H1 (cell line): ENCODE measurements at regions not wholly inside any gene's neighbourhood (a gene's known extent, or its start where the extent isn't known, plus 50 kb on each side); places are given as distances from the start of the nearest gene placed in this dataset.

Experiments used
- CTCF ChIA-PET: fragments of 300-600 bp; sonication (Branson Sonifier 250); formaldehyde crosslinking; loops from one replicate; lab custom pipeline; 2021; ENCODE audit not compliant: partially characterized antibody; lab: Charles Lee
- POLR2A ChIA-PET: fragments of 300-600 bp; sonication (Branson Sonifier 250); formaldehyde crosslinking; loops from one replicate; lab custom pipeline; 2021; ENCODE audit warnings: inconsistent platforms; ENCODE audit not compliant: partially characterized antibody; lab: Charles Lee
- DNase-seq, 2 experiments: peaks; one replicate each; pipeline versions ENCODE4 v3.0.0 to v3.0.0-alpha.2; 2010 to 2022; ENCODE audit warnings: low spot score in 2 of 2, low read depth in 1 of 2, mixed read lengths in 1 of 2
- FAIRE-seq: peaks from 2 replicates; lab custom pipeline; 2011; peaks lifted over from hg19 to GRCh38; lab: Jason Lieb, UNC
- H2AFZ ChIP-seq: 2 replicates; pipeline ENCODE4 v1.8.1; 2012; ENCODE audit warnings: low read length, inconsistent platforms
- H2AK5ac ChIP-seq: 2 replicates; pipeline ENCODE4 v1.6.1; 2013; ENCODE audit warnings: low read depth, low read length
- H2BK120ac ChIP-seq: replicated peaks from 2 replicates; pipeline ENCODE3; 2013; ENCODE audit warnings: low read depth, low read length, inconsistent platforms
- H2BK12ac ChIP-seq: 2 replicates; pipeline ENCODE4 v1.6.1; 2013; ENCODE audit warnings: low read depth, low read length
- H2BK15ac ChIP-seq: 2 replicates; pipeline ENCODE4 v1.6.1; 2013; ENCODE audit warnings: low read length
- H2BK20ac ChIP-seq: 2 replicates; pipeline ENCODE4 v1.6.1; 2013; ENCODE audit warnings: low read length
- H2BK5ac ChIP-seq: 2 replicates; pipeline ENCODE4 v1.6.1; 2013; ENCODE audit warnings: low read depth, low read length
- H3K14ac ChIP-seq: 2 replicates; pipeline ENCODE4 v1.6.1; 2013; ENCODE audit warnings: inconsistent platforms; ENCODE audit not compliant: insufficient read length
- H3K18ac ChIP-seq: 2 replicates; pipeline ENCODE4 v1.6.1; 2013; ENCODE audit warnings: low read length; ENCODE audit errors: extremely low read depth
- H3K23ac ChIP-seq: 2 replicates; pipeline ENCODE4 v1.6.1; 2013; ENCODE audit warnings: inconsistent platforms; ENCODE audit not compliant: insufficient read length
- H3K23me2 ChIP-seq: 2 replicates; pipeline ENCODE4 v1.6.1; 2013; ENCODE audit warnings: low read depth, low read length
- H3K27ac ChIP-seq: 2 replicates; pipeline ENCODE4 v1.6.1; 2011; ENCODE audit warnings: low read depth, low read length, inconsistent platforms
- H3K27me3 ChIP-seq, 4 experiments: replicated peaks in 1 of 4; 1 replicate in 1 of 4; 2 replicates in 3 of 4; pipeline versions ENCODE4 v1.6.1 to v1.8.1; 2011 to 2013; ENCODE audit warnings: low read length in 3 of 4, mild to moderate bottlenecking in 3 of 4, inconsistent platforms in 2 of 4, mixed read lengths in 2 of 4, moderate library complexity in 1 of 4; ENCODE audit not compliant: control insufficient read depth in 3 of 4, insufficient read depth in 3 of 4; ENCODE audit errors: extremely low read depth in 1 of 4
- H3K36me3 ChIP-seq, 4 experiments: 2 replicates each; pipeline versions ENCODE4 v1.6.1 to v1.8.1; 2011 to 2013; ENCODE audit warnings: mild to moderate bottlenecking in 4 of 4, low read length in 3 of 4, moderate library complexity in 2 of 4, control low read depth in 1 of 4, inconsistent platforms in 1 of 4; ENCODE audit not compliant: insufficient read depth in 4 of 4, control insufficient read depth in 2 of 4
- H3K4ac ChIP-seq: replicated peaks from 2 replicates; pipeline ENCODE3; 2013; ENCODE audit warnings: low read length, low read depth, mixed read lengths, inconsistent platforms; ENCODE audit not compliant: insufficient read length
- H3K4me1 ChIP-seq, 4 experiments: replicated peaks in 1 of 4; 1 replicate in 1 of 4; 2 replicates in 3 of 4; pipeline versions ENCODE4 v1.6.1 to v1.8.1; 2011 to 2013; ENCODE audit warnings: low read length in 3 of 4, inconsistent platforms in 2 of 4, mixed read lengths in 1 of 4; ENCODE audit not compliant: insufficient read depth in 4 of 4, control insufficient read depth in 3 of 4
- H3K4me2 ChIP-seq, 2 experiments: 2 replicates each; pipeline versions ENCODE4 v1.6.1 to v1.8.1; 2011 to 2013; ENCODE audit warnings: low read depth in 2 of 2, low read length in 2 of 2, control low read depth in 1 of 2, inconsistent platforms in 1 of 2, mild to moderate bottlenecking in 1 of 2; ENCODE audit not compliant: insufficient read depth in 1 of 2
- H3K4me3 ChIP-seq, 4 experiments: fragments of 200-600, 300-600 bp in 1 of 4; sonication (generic), shearing (Covaris generic), sonication (Bioruptor Twin) in 1 of 4; 2 replicates each; pipeline versions ENCODE4 v1.5.1 to v1.8.1; 2011 to 2016; ENCODE audit warnings: low read length in 4 of 4, low read depth in 3 of 4, control low read depth in 2 of 4, inconsistent platforms in 2 of 4, mild to moderate bottlenecking in 2 of 4, mixed read lengths in 1 of 4, moderate library complexity in 1 of 4; ENCODE audit not compliant: insufficient read depth in 2 of 4; ENCODE audit errors: extremely low read depth in 1 of 4
- H3K56ac ChIP-seq: replicated peaks from 2 replicates; pipeline ENCODE3; 2013; ENCODE audit warnings: low read depth, mild to moderate bottlenecking, mixed read lengths, low read length, inconsistent platforms; ENCODE audit not compliant: insufficient read length
- H3K79me1 ChIP-seq: 2 replicates; pipeline ENCODE4 v1.6.1; 2013; ENCODE audit warnings: low read depth, low read length, control low read depth
- H3K79me2 ChIP-seq, 2 experiments: 2 replicates each; pipeline versions ENCODE4 v1.6.1 to v1.8.1; 2012 to 2013; ENCODE audit warnings: low read length in 2 of 2, mild to moderate bottlenecking in 2 of 2, inconsistent platforms in 1 of 2; ENCODE audit not compliant: insufficient read depth in 2 of 2, control insufficient read depth in 1 of 2
- H3K9ac ChIP-seq, 4 experiments: replicated peaks in 1 of 4; 1 replicate in 1 of 4; 2 replicates in 3 of 4; pipeline versions ENCODE4 v1.6.1 to v1.8.1; 2011 to 2013; ENCODE audit warnings: low read depth in 3 of 4, low read length in 3 of 4, control low read depth in 2 of 4, mild to moderate bottlenecking in 2 of 4, moderate library complexity in 2 of 4, inconsistent platforms in 1 of 4; ENCODE audit errors: extremely low read depth in 1 of 4
- H3K9me3 ChIP-seq, 2 experiments: 2 replicates each; pipeline versions ENCODE4 v1.6.1 to v1.8.1; 2012 to 2013; ENCODE audit warnings: mild to moderate bottlenecking in 2 of 2, moderate library complexity in 2 of 2, control low read depth in 1 of 2, inconsistent platforms in 1 of 2, low read depth in 1 of 2, low read length in 1 of 2, mixed read lengths in 1 of 2; ENCODE audit not compliant: insufficient read depth in 2 of 2
- H4K20me1 ChIP-seq, 2 experiments: replicated peaks in 1 of 2; 2 replicates each; pipeline versions ENCODE3 to v1.8.1; 2011 to 2013; ENCODE audit warnings: inconsistent platforms in 2 of 2, low read length in 2 of 2, mild to moderate bottlenecking in 1 of 2; ENCODE audit not compliant: insufficient read depth in 2 of 2, control insufficient read depth in 1 of 2
- H4K5ac ChIP-seq: 2 replicates; pipeline ENCODE4 v1.6.1; 2013; ENCODE audit warnings: low read length, low read depth, mixed read lengths, inconsistent platforms; ENCODE audit not compliant: insufficient read length
- H4K8ac ChIP-seq: 2 replicates; pipeline ENCODE4 v1.8.0; 2013; ENCODE audit warnings: mild to moderate bottlenecking, moderate library complexity, low read length, inconsistent platforms; ENCODE audit not compliant: insufficient read depth; ENCODE audit errors: extremely low read depth
- H4K91ac ChIP-seq: replicated peaks from 2 replicates; pipeline ENCODE3; 2013; ENCODE audit warnings: low read length, mixed read lengths, inconsistent platforms; ENCODE audit not compliant: insufficient read length
- BCL11A ChIP-seq, 2 experiments: IDR thresholded peaks; one replicate each; pipeline ENCODE4 v1.6.1; 2011; ENCODE audit warnings: low read depth in 2 of 2, low read length in 2 of 2, mild to moderate bottlenecking in 2 of 2
- CREB1 ChIP-seq: IDR thresholded peaks from 2 replicates; pipeline ENCODE4 v1.6.1; 2012; ENCODE audit warnings: inconsistent platforms
- CTBP2 ChIP-seq: IDR thresholded peaks from 2 replicates; pipeline ENCODE4 v1.7.0; 2011; ENCODE audit warnings: borderline replicate concordance, mild to moderate bottlenecking, moderate library complexity, mixed read lengths, low read length; ENCODE audit not compliant: insufficient read depth, insufficient read length
- EGR1 ChIP-seq: IDR thresholded peaks from 2 replicates; pipeline ENCODE4 v1.6.1; 2011; ENCODE audit warnings: low read depth, low read length, borderline replicate concordance
- EZH2 ChIP-seq: fragments of 200-600 bp; sonication (generic); IDR thresholded peaks from 2 replicates; pipeline ENCODE4 v1.7.1; 2012; ENCODE audit warnings: low read depth, mild to moderate bottlenecking, moderate library complexity, low read length, inconsistent platforms; ENCODE audit not compliant: severe bottlenecking
- HDAC6 ChIP-seq: IDR thresholded peaks from one replicate; pipeline ENCODE4 v1.7.1; 2012; ENCODE audit warnings: low read depth, mild to moderate bottlenecking, inconsistent platforms, low read length, moderate library complexity
- POLR2A ChIP-seq, 2 experiments: IDR thresholded peaks; 1 replicate in 1 of 2; 2 replicates in 1 of 2; pipeline ENCODE4 v1.6.1; 2011; ENCODE audit warnings: low read depth in 2 of 2, low read length in 2 of 2, mild to moderate bottlenecking in 2 of 2; ENCODE audit errors: control extremely low read depth in 1 of 2
- SIRT6 ChIP-seq: IDR thresholded peaks from one replicate; pipeline ENCODE4 v1.7.1; 2012; ENCODE audit warnings: low read length, inconsistent platforms
- SP2 ChIP-seq: IDR thresholded peaks from 2 replicates; pipeline ENCODE4 v1.6.1; 2012; ENCODE audit warnings: mild to moderate bottlenecking, low read length, inconsistent platforms
- SP4 ChIP-seq: IDR thresholded peaks from 2 replicates; pipeline ENCODE4 v1.6.1; 2012; ENCODE audit warnings: low read length, inconsistent platforms
- SRF ChIP-seq: IDR thresholded peaks from 2 replicates; pipeline ENCODE4 v1.6.1; 2011; ENCODE audit warnings: mild to moderate bottlenecking, low read depth, low read length, moderate library complexity
- TBP ChIP-seq: IDR thresholded peaks from 2 replicates; pipeline ENCODE4 v1.6.1; 2011; ENCODE audit warnings: low read depth, low read length, improper control_type of control experiment
- TCF12 ChIP-seq: IDR thresholded peaks from 2 replicates; pipeline ENCODE4 v1.6.1; 2011; ENCODE audit warnings: low read depth, mild to moderate bottlenecking, low read length
- YY1 ChIP-seq: IDR thresholded peaks from 2 replicates; pipeline ENCODE4 v1.6.1; 2011; ENCODE audit warnings: low read depth, mild to moderate bottlenecking, low read length
- WGBS, 2 experiments: shearing (Covaris generic) in 1 of 2; methylation state at CpG; one replicate each; pipeline versions ENCODE4 v1.1.6 to v1.1.7; 2013 to 2015; ENCODE audit warnings: low lambda C conversion rate in 2 of 2, mixed read lengths in 2 of 2, inconsistent platforms in 1 of 2, low coverage in 1 of 2, missing lambda C conversion rate in 1 of 2; ENCODE audit not compliant: insufficient replicate concordance in 2 of 2, insufficient coverage in 1 of 2, insufficient read length in 1 of 2; ENCODE audit errors: extremely low coverage in 1 of 2, missing lambda C conversion rate in 1 of 2; 5-methylcytosine and 5-hydroxymethylcytosine counted together
- TF ChIP-seq, protein P1 (sequence below): IDR thresholded peaks from 2 replicates; pipeline ENCODE4 v1.6.1; 2011; ENCODE audit warnings: low read depth, mild to moderate bottlenecking, low read length; ENCODE audit not compliant: insufficient read depth

- H3K9me3 ChIP-seq: no peaks in the 10 kb centered on the region
- no peaks in the 10 kb centered on the region for H3K23me2 ChIP-seq
- H2BK20ac ChIP-seq: no peak overlapping the region
- no peak overlapping the region for H3K23ac ChIP-seq
- H3K4me1 ChIP-seq: peaks cover 0 to 3% (median 1%) of the 10 kb centered on the region in 4 experiments; a peak in 2 of 7 replicates
- no peak overlapping the region for H3K4me2 ChIP-seq
- no peak overlapping the region for H2BK5ac ChIP-seq
- no peak overlapping the region for H2BK15ac ChIP-seq
- H2AK5ac ChIP-seq: no peak overlapping the region
- H3K9ac ChIP-seq: no peak overlapping the region
- WGBS, 2 experiments: 90% methylated on average over 17 of the region's 19 CpGs; no CpG with 5 or more reads in 1 of the 2 experiments
- H3K18ac ChIP-seq: no peak overlapping the region
- no peak overlapping the region for H3K27ac ChIP-seq
- H4K91ac ChIP-seq: no peak overlapping the region
- DNase-seq: no peak
- H3K79me2 ChIP-seq: no peaks in the 10 kb centered on the region
- H2BK120ac ChIP-seq: no peak overlapping the region
- H3K27me3 ChIP-seq: no peaks in the 10 kb centered on the region
- no peak overlapping the region for H3K56ac ChIP-seq
- POLR2A ChIA-PET: no interaction called here
- no peaks in the 10 kb centered on the region for H4K20me1 ChIP-seq
- H3K4ac ChIP-seq: no peak overlapping the region
- no peak overlapping the region for H3K4me3 ChIP-seq
- CTCF ChIA-PET: no interaction called here
- H4K5ac ChIP-seq: no peak overlapping the region
- H2BK12ac ChIP-seq: no peak overlapping the region
- no peak overlapping the region for H2AFZ ChIP-seq
- H3K14ac ChIP-seq: no peak overlapping the region
- no peaks in the 10 kb centered on the region for H3K79me1 ChIP-seq
- FAIRE-seq: no peak
- no peak overlapping the region for H4K8ac ChIP-seq
- no peaks in the 10 kb centered on the region for H3K36me3 ChIP-seq
- TF ChIP-seq HDAC6 (no peak), SRF (no peak), EGR1 (no peak), SIRT6 (no peak), YY1 (no peak), EZH2 (no peak), TCF12 (no peak), SP2 (no peak), BCL11A (IDR thresholded peaks at IDR 0.05; ENCODE audit: low read depth in 2 of 2, low read length in 2 of 2) (no peak), CTBP2 (no peak), CREB1 (no peak), TBP (no peak), SP4 (no peak), POLR2A (IDR thresholded peaks at IDR 0.05; ENCODE audit: control extremely low read depth in 1 of 2, low read depth in 2 of 2, low read length in 2 of 2) (no peak)
- TF ChIP-seq, protein P1, sequence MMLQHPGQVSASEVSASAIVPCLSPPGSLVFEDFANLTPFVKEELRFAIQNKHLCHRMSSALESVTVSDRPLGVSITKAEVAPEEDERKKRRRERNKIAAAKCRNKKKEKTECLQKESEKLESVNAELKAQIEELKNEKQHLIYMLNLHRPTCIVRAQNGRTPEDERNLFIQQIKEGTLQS: no peak
Observed at GRCh38 chr5:56319526-56320181, 86.5 kb upstream of the ANKRD55 start.
